Ureter (tissue), 1 donor: ENCODE measurements at regions not wholly inside any gene's neighbourhood (a gene's known extent, or its start where the extent isn't known, plus 50 kb on each side); places are given as distances from the start of the nearest gene placed in this dataset.

Experiments
- DNase-seq: peaks from one replicate; pipeline ENCODE4 v3.0.0-alpha.2; 2020; ENCODE audit warnings: low spot score
- donor health status: DM: yes; HTN: yes; CAD: no.

DNA sequence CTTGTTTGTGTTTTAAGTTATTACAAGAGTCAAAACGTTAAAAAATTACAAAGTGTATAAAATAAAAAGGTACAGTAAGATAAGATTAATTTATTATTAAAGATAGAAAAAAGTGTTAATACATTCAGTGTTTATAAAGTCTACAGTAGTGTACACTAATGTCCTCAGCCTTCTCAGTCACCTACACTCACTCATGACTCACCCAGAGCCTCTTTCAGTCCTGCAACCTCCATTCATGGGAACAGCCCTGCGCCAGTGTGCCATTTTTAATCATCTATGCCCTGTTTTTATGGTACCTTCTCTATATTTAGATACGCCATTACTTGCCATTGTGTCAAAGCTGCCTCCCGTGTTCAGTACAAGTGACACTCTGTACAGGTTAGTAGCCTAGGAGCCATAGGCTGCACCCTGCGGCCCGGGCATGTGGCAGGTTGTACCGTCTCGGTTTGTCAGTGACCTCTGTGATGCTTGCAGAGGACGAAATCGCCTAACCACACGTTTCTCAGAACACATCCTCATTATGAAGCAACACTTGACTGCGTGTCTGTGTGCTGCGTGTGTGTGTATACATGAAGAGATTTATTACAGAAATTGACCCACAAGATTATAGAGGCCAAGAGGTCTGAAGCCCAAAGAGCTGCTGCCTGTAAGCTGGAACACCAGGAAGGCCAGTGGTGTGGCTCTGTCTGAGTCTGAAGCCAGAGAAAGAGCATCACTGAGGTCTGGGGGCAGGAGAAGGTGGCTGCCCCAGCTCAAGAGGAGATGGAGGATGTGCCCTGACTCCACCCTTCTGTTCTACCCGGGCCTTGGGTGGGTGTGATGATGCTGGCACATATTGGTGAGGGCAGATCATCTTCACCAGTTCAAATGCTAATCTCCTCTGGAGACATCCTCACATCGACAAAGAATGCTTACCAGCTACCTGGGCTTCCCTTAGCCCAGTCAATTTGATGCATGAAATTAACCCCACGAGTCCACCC, 116.6 kb upstream of the C14orf180 start:
- no peak for DNase-seq

DNA sequence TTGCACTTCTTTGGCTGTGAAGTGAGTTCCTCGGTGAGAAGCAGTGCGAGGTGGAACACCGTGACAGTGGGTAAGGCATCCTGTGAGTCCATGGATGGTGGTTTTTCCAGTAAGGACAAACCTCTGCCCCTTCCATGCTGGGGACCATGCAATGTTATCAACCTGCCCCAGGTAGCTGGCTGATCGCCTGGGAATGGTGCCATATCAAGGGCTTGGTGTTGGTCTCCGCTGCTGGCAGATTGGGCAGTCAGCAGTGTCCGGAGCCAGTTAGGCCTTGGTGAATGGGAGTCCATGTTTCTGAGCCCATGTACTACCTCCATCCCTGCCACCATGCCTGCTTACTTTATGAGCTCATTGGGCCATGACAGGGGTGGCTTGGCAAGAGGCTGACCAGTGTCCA, 114.7 kb upstream of the C14orf180 start:
- DNase-seq, result no peak

DNA sequence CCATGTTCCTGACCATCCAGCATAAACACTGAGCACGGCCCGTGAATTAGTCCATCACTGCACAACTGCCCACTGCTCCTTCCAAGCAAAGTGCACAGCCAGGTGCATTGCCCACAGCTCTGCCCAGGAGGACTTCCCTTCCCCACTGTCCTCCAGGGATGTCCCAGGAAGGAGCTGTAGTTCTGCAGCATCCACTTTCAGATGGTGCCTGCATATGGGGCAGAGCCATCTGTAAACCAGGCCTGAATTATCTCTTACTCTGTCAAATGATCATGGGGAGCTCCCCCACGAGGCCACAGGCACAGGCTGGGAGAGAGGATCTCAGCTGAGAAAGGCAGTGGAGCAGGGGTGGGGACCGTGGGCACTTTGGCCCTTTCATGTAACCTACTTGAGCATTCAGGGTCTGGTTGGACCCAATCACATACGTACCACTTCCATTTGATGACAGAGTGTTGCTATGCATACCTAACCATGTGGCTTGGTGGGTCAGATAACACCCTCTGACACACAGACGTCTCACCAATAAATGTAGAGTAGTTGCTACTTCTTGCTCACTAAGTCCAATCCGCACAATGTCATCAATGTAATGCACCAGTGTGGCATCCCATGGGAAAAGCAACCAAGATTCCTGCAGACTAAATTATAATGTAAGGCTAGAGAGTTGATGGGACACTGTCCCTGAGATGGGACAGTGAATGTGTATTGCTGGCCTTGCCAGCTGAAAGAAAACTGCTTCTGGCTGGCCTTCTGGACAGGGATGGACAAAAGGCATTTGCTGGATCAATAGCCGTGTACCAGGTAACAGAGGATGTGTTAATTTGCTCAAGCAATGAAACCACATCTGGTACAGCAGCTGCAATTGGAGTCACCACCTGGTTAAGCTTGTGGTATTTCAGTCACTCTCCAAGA, 113.8 kb upstream of the C14orf180 start:
- no peak for DNase-seq

DNA sequence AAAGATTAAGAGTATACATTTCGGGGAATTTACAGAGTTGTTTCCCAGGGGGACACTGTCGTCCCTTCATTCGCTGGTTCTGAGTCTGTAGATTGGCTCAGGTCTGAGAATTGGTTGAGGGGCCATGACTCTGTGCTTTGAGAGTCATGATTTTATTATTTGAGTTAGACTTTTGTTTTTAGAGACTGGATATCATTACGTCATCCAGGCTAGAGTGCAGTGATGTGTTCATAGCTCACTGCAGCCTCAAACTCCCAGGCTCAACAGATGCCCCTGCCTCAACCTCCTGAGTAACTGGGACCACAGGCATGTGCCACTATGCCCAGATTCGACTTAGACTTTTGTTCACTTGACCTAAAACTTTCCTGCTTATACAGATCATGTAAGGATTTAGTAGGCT, 112.3 kb upstream of the C14orf180 start:
- no peak for DNase-seq

DNA sequence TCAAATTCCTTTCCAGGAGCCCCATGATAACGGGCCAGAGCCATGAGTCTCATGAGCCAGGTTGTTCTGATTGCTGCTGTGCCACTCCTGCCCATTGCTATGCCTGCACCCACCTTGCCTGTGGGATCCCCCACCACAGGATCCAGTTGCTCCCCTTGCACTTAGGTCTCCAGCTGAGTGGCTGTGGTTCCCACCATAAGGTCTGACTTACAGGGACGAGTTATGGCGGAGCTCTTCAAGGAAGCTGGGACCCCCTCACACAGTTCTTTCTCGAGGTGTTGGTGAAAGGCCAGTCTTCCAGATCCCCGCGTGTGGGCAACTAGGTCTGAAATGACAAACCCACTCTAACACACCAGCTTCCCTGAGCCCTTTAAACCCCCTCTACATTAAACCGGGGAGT, 111.9 kb upstream of the C14orf180 start:
- DNase-seq, result no peak

DNA sequence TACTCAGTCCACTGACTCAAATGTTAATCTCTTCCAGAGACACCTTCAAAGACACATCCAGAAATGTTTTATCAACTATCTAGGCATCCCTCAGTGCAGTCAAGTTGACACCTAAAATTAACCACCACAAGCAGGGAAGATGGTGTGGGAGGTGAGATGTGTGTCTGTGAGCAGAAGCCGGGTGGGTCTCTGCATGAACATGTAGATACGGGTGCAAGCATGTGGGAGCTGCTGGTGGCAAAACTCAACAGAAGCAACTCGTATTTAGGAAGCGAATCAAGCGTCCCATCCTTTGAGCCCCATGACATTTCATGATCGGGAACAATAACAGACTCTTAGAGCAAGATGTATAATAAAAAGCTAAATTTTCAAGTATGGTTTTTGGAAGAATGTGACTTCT, 110.0 kb upstream of the C14orf180 start:
- no peak for DNase-seq

DNA sequence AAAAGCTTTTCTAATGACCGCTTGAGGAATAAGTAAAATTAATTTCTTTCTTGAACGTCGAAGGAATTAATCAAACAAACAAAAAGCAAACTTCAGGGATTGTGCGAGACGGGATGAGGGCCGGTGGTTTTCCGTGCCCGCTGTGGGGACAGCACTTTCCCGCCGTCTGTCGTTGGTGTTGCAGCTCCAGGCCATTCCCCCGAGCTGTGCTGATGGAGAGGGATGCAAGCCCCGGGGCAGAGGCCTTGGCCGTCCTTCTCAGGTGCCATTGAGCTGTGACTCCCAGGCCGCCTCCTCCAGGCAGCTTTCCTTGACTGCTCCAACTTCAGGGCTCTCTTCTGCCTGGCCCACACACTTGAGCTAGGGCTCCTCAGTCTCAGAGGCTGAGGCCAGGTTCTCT, 109.0 kb upstream of the C14orf180 start:
- DNase-seq, result no peak

DNA sequence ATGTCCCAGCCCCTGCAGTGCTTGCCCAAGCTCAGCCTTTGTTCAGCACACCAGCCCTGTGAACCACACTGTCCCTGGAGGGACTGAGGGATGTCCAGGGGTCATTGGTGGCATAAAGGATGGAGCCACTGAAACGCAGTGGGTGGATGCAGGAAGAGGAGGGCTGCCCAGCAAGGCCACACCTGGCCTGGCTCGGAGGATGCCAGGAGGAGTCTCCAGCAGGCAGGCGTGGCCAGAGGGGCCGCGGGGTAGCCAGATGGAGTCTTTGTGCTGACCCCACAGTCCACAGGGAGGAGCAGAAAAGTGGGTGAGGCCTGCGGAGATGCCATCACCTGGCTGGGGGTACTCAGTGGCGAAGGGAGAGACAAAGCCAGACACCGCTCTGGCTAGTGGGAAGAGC, 108.5 kb upstream of the C14orf180 start:
- DNase-seq, result no peak

DNA sequence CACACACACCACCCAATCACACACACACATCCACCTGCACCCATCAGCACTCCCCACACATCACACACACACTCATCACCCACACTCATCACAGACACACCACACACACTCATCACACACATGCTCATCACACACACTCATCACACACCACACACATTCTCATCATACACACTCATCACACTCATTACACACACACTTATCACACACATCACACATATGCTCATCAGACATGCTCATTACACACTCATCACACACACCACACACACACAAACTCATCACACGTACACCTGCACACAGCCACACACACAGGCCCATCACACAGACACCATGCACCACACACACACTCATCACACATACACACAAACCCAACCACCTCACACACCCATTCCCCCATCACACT, 107.5 kb upstream of the C14orf180 start:
- DNase-seq, result no peak

DNA sequence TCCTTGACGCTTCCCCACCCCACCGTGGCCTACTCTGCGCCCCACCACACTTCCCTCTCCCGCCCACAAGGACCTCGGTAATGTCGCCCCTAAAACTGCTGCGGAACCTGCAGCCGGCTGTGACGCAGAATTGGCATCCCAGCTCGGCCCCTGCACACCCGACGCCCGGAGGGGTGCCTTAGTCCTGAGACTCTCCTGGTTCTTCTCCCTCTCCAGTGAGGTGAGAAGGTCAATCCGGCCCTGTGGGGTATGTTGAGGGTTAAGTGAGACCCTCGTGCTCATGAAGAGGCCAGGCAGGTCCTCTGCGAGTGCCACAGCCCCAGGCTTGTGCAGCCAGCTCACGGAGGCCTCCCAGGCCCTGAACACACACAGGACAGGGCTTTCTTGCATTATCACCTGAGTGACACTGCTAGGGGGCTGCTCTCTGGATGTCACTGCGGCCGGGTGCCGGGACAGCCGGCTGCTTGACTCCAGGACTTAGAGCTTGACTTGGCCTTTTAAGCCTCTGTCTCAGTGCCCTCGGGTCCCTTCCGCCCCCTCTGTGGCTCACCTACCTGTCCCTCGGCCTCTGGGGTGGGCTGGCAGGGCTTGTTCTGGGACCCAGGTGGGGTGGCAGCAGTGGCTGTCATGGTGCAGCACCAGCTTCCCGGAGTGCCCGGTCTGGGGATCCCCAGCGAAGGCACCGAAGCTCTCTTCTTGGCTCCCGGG, 106.9 kb upstream of the C14orf180 start:
- DNase-seq, result no peak

DNA sequence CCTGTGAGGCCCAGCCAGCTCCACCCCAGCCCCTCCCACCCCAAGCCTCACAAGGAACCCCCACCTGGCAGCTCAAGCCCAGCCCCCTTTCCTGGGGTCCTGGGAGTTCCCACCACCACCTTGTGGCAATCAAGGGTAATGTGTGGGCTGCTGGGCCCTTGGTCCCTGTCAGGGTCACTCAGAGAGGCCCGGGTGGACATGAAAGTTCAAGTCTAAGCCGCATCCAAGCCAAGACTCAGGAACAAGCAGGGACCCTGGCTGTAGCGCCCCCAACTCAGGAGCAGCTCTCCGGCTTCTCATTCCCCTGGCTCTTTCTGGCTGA, 106.4 kb upstream of the C14orf180 start:
- no peak for DNase-seq

DNA sequence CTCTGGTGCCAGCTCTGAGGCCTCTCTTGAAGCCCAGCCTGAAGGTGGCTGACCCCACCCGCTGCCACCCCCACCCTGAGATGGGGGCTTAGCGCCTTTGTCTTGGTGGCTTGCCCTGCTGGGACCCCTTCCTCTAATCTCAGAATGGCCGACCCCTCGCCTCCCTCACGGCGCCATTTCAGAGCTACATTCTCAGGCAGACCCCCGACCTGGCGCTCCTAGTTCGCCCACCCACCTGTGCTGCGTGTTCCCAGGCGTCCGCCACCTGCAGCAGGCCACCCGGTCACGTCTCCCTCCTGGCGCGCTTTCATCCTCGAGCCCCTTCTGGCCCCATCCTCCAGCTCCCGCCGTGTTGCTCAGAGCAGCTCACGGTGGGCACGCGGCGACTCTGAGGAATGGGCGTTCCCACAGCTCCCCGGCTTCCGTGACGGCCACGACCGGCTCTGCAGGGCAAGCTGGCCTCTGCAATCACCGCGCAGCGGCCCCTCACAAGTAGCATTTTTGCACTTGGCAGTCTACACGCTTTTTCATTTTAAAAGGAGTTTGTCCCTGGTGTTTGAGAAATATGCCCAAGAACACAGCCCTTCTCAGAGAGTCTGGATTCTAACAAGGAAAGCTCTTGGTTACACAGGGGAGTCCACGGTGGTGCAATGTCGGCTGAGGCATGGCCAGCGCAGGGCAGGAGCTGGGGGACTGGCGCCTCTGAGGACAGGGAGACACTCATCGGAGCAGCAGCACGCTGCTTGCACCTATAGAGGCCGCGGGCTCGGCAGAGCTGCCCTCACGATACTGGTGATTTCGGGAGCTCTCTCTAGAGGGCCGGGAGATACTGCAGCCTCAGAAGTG, 105.7 kb upstream of the C14orf180 start:
- DNase-seq, result no peak

DNA sequence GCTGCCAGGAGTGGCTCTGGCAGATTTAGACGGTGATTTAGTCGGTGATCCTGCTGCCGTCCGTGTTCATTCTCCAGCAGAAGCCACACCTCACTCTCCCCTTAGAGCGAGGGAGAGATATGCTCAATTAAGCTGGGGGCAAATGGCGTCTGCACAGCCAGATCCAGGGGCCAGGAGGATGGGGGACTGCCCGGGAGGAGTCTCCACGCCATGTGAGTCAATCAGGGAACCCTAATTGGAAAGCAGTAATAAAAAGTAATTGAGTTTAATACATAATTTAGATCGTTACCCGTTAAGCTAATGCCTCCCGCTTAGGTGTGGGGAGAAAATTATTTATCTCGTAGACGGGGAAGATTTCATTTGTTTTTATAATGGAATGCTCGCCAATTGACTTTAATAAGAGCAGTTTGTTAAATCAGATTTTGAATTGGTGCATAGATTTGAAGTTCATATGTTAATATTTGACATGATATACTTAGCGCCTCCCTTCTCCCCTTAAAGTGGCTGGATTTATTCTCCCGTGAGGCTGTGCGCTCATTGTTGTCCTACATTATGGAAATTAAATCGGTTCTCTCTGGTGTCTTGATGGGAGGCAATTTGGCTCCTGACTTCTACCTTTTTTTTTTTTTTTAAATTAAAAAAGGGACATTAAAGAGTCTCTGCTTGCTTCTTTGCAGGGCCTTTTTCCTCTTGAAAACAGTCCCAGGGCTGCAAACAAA, 104.9 kb upstream of the C14orf180 start:
- DNase-seq, result no peak

DNA sequence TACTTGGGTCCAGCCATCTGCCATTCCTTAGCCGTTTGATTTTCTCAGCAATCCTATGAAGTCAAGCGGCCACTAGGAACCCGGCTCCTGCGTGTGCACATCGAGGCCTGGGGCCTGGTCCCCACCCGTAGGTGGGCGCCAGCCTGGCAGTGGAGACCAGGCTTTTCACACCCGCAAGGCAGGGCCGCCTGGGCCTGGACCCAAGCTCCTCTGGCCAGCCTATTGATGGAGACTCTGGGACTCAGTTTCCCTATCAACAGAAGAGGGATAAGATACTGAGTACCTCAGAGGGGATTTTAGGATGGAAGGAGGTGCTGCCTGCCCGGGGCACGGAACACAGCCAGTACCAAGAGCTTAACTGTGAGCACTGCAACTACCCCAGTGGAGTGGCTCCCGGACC, 104.3 kb upstream of the C14orf180 start:
- DNase-seq, result no peak

DNA sequence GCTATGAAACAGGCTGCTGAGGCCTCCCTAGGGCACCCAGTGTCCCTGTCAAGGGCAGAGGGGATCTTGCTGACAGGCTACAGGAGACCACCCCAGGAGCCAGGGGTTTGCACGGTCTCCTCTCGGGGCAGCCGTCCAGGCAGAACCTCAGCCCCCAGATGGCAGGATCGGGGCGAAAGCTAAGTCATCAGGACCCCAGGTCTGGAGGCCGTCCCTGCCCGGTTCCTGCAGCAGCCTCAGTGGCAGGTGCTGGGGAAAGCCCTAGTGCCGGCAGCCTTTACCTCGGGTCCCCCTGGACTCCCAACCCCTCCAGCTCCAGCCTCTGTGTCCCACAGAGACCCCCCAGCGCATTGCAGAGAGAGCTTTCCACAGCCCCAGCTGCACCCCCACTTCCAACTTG, 103.8 kb upstream of the C14orf180 start:
- no peak for DNase-seq

DNA sequence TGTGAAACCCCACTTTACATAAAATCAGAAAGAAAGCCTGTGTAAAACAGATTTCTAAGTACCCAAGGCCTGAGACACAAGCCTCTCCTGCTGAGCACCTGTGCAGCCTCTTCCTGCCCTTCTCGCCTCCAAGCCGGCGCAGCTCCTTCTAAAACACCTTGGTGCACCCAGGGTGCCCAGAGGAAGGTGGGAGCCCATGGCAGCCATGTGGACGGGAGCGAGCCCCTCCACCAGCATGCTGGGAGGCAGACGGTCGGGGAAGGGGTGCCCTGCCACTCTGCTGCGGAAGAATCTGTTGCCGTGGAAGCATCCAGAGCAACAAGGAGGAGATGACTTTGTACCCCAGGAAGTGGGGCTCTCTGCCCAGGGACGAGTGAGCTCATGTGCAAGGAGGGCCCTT, 103.1 kb upstream of the C14orf180 start:
- no peak for DNase-seq

DNA sequence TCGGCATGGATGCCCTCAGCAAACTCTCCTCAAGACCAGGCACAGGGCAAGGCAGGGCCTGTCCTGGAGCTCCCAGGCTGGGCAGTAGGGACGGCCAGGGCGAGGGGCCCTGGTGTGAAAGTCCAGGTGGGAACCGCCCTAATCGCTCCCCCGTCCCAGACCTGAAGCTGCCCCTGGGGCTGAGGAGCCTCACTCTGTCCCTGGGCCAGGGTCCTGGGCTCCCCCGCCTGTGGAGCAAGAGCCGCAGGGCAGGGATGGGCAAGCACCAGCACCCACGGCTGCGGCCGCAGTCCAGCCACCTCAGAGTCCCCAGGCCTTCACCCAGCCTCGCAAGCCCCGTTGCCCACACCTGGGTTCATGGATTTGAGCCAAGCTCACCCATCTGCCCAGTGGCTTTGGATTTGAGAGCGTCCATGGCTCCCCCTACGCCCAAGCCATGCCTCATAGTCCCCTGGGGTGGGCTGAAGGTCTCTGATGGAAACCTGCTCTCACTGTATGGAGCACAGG, 102.4 kb upstream of the C14orf180 start:
- DNase-seq, result no peak

DNA sequence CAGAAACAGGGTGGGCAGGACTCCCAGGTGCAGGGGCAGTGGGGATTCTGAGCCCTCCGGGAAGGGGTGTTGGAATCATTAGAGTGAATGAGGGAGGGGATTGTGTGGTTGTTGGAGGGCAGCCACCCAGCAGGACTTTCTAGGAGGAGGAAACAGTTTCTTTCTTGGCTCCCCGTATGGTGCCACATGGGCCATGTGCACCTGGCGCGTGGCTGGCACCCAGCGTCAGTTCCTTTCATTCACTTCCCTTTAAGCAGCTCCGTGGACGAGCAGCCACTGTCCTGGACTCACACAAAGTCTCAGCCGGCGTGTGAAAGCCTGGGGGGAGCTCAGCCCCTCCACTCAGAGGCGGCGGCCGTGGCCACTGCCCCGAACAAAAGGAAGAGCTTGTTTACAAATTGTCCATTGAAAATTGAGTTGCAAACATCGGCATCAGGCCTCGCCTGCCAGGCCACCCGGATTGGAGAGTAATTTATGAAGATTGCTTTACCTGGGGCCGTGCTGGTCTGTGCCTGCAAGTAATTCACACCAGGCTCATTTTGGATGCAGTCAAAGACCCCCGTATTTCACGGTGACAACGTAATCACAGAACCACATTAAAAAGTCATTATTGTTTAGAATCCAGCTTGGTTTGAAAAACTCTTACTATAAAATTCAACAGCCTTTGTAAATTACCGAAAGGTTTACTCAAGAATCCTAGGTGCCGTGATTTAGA, 101.7 kb upstream of the C14orf180 start:
- DNase-seq, result no peak

DNA sequence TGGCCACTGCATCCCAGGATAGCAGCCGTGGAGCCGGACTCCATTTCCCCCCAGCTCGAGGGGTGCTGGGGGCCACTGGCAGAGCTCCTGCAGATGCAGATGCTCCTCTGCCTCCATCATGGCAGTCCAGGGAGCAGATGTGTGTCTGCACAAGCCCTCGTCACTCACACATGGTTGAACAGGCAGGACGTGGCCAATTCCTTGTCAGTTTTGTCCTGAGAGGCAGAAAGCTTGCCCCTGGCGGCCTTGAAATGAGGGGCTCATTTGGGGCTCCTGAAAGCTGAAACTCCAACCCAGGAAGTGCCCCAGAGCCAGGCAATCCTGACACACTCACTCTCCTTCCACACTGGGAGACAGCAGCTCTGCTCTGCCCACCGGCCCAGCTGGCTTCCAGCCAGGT, 100.9 kb upstream of the C14orf180 start:
- DNase-seq, result no peak

DNA sequence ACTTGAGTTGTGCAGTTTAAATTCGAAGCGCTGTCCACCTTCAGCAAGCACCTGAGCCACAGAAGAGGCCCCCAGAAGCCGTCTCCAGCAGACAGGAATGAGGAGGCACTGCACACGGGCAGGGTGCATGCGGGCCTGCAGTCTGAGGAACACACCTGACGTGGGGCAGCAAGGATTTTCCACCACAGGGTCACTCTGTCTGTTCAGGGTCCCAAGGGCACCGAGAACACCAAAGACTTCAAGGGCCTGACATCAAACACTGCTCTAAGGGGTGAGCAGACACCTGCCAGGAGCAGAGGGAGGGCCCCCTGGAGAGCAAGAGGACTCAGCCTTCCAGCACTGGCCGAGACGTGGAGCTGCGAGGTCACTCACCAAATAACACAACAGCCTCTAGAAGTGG, 99.7 kb upstream of the C14orf180 start:
- no peak for DNase-seq
